Stimulated activated naive B cell treated with anti-CD40 and anti-IgM and Interleukin-4, amounts not matched to agents 10 μg/mL and 1 μg/mL and 100 μg/mL, for 72 hours (primary cell): ENCODE measurements at regions not wholly inside any gene's neighbourhood (a gene's known extent, or its start where the extent isn't known, plus 50 kb on each side); places are given as distances from the start of the nearest gene placed in this dataset.
"Not testable (repeated sequence)": the region's sequence is repeated elsewhere in the genome, so short reads cannot be mapped to it uniquely, and the experiment has no call there.

Experiments used
- ATAC-seq, 2 donors: fragments of 150-1000 bp; cut with Tn5 transposase; replicated peaks; 2 replicates each; pipeline ENCODE4 v1.10.0; 2021; ENCODE audit warnings: moderate library complexity in 1 of 2
- DNase-seq: peaks from one replicate; pipeline ENCODE4 v3.0.0; 2021
- H3K27ac Mint-ChIP-seq: one replicate; pipeline ENCODE4 v1.8.0; 2022; ENCODE audit warnings: mild to moderate bottlenecking, mixed read lengths
- H3K27me3 Mint-ChIP-seq, 2 donors: one replicate each; pipeline ENCODE4 v1.8.0; 2022; ENCODE audit warnings: mixed read lengths in 2 of 2
- H3K36me3 Mint-ChIP-seq, 2 donors: one replicate each; pipeline ENCODE4 v1.8.0; 2022; ENCODE audit warnings: mixed read lengths in 2 of 2, mild to moderate bottlenecking in 1 of 2
- H3K4me1 Mint-ChIP-seq, 2 donors: one replicate each; pipeline ENCODE4 v1.8.0; 2022; ENCODE audit warnings: mixed read lengths in 2 of 2, mild to moderate bottlenecking in 1 of 2
- H3K4me3 Mint-ChIP-seq, 2 donors: one replicate each; pipeline ENCODE4 v1.8.0; 2022; ENCODE audit warnings: mild to moderate bottlenecking in 2 of 2, mixed read lengths in 2 of 2, moderate library complexity in 1 of 2
- H3K9me3 Mint-ChIP-seq, 2 donors: one replicate each; pipeline ENCODE4 v1.8.0; 2022; ENCODE audit warnings: mixed read lengths in 2 of 2, mild to moderate bottlenecking in 1 of 2

- Mint-ChIP-seq H3K27ac (no peak overlapping the region), H3K9me3 (no peaks in the 10 kb centered on the region), H3K4me1 (no peaks in the 10 kb centered on the region), H3K36me3 (no peaks in the 10 kb centered on the region), H3K4me3 (no peak overlapping the region), H3K27me3 (peaks cover 60 to 62% of the 10 kb centered on the region in 2 donors)
- no peak for ATAC-seq
- no peak for DNase-seq
These were observed 50.2 kb upstream of the SLC35C1 start for GRCh38 chr11:45754741-45755140.

DNA sequence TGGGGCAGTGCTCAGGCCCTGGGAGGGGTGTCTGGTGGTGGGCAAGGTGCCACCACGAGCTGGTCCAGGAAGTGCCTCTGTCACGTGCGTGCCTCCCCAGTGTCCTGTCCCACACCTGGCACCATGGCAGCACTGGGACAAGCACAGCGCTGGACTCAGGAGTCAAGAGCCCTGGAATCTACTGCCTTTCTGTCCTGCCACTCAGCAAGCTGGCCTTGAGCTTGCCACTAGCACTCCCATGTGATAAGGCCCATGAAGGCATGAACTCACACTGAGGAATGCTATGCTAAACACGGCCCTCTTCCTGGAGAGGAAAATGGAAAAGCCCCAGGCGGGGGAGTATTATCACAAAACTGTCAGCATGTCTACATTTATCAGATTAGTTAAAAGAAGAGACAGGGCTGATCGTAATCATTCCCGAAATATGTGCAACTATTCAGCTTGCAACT is 50.7 kb upstream of the SLC35C1 start:
- no peak for DNase-seq
- H3K4me3 Mint-ChIP-seq: no peak overlapping the region
- no peaks in the 10 kb centered on the region for H3K36me3 Mint-ChIP-seq
- H3K27ac Mint-ChIP-seq: no peak overlapping the region
- H3K4me1 Mint-ChIP-seq: no peaks in the 10 kb centered on the region
- no peak for ATAC-seq
- H3K9me3 Mint-ChIP-seq: no peaks in the 10 kb centered on the region
- peaks cover 65% of the 10 kb centered on the region in 2 donors for H3K27me3 Mint-ChIP-seq

- H3K4me1 Mint-ChIP-seq: no peaks in the 10 kb centered on the region
- H3K27ac Mint-ChIP-seq: no peak overlapping the region
- peaks cover 61 to 65% of the 10 kb centered on the region in 2 donors for H3K27me3 Mint-ChIP-seq
- no peaks in the 10 kb centered on the region for H3K36me3 Mint-ChIP-seq
- H3K9me3 Mint-ChIP-seq: no peaks in the 10 kb centered on the region
- no peak for ATAC-seq
- no peak overlapping the region for H3K4me3 Mint-ChIP-seq
- DNase-seq: no peak
These were observed 52.8 kb upstream of the SLC35C1 start for GRCh38 chr11:45752106-45752505.

- Mint-ChIP-seq H3K36me3 (no peaks in the 10 kb centered on the region), H3K4me3 (no peak overlapping the region), H3K27me3 (peaks cover 56 to 58% of the 10 kb centered on the region in 2 donors), H3K9me3 (no peaks in the 10 kb centered on the region), H3K27ac (no peak overlapping the region), H3K4me1 (no peaks in the 10 kb centered on the region)
- no peak for DNase-seq
- ATAC-seq: no peak
These were observed 53.5 kb upstream of the SLC35C1 start for GRCh38 chr11:45751430-45751829.

GRCh38 chr11:45750439-45750838 is 54.5 kb upstream of the SLC35C1 start:
- Mint-ChIP-seq H3K4me3 (no peak overlapping the region), H3K4me1 (no peaks in the 10 kb centered on the region), H3K36me3 (no peaks in the 10 kb centered on the region), H3K27me3 (peaks cover 49 to 50% of the 10 kb centered on the region in 2 donors), H3K27ac (no peak overlapping the region), H3K9me3 (no peaks in the 10 kb centered on the region)
- DNase-seq (no peak), ATAC-seq (no peak)

- no peak for DNase-seq
- Mint-ChIP-seq H3K9me3 (no peaks in the 10 kb centered on the region), H3K4me3 (no peak overlapping the region), H3K4me1 (no peaks in the 10 kb centered on the region), H3K27ac (no peak overlapping the region), H3K27me3 (peaks cover 51 to 59% of the 10 kb centered on the region in 2 donors), H3K36me3 (no peaks in the 10 kb centered on the region)
- ATAC-seq: no peak
These were observed 56.1 kb upstream of the SLC35C1 start for GRCh38 chr11:45748801-45749200.

GRCh38 chr11:45745065-45745811 is 59.7 kb upstream of the SLC35C1 start:
- no peak overlapping the region for H3K4me3 Mint-ChIP-seq
- no peak overlapping the region for H3K27ac Mint-ChIP-seq
- H3K27me3 Mint-ChIP-seq: peaks cover 42 to 68% of the 10 kb centered on the region in 2 donors

DNA sequence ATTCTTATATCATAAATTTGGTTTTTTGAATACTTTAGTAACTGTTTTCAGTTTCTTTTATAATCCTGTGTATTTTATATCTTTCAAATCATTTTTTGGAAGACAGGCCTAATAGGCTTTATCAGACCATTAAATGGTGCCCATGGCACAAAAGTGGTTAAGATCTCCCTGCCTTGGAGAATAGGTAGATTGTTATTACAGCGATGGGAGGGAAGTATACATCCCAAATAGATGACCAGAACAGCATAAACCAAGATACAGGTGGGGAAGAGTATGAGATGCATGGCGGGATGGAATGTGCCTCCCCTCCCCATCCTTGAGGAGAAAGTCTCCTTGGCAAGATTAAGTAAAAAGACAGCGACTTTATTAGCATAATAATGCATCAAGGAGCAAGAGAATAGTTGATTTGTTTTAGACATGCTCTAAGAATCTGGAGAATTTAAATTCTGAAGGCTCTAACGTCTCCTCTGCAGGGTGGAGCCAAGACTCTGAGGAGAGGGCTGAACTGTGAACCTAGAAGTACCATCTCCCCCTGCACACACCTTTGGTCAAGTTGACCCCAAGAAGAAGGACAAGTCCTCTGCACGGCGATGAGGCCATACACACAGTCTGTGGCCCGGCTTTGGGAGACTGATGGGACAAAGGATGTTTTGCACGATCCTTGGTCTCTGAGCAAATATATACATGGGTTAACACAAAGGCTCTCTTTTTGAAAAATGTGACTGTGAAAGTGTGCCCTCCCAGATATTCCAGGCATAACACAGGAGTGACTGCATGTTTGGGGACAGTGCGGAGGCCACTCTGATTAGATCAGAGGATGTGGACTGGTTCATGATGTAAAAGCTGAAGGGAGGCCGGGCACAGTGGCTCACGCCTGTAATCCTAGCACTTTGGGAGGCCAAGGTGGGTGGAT is 61.1 kb upstream of the SLC35C1 start:
- Mint-ChIP-seq H3K4me1 (no peaks in the 10 kb centered on the region), H3K27ac (no peak overlapping the region), H3K4me3 (no peak overlapping the region), H3K9me3 (no peaks in the 10 kb centered on the region), H3K27me3 (peaks cover 28 to 55% of the 10 kb centered on the region in 2 donors), H3K36me3 (no peaks in the 10 kb centered on the region)
- ATAC-seq (no peak), DNase-seq (no peak)

More at GRCh38 chr11:45745065-45745811, 59.7 kb upstream of the SLC35C1 start:
- Mint-ChIP-seq H3K36me3 (no peaks in the 10 kb centered on the region), H3K4me1 (no peaks in the 10 kb centered on the region), H3K9me3 (no peaks in the 10 kb centered on the region)
- ATAC-seq (no peak), DNase-seq (no peak)

DNA sequence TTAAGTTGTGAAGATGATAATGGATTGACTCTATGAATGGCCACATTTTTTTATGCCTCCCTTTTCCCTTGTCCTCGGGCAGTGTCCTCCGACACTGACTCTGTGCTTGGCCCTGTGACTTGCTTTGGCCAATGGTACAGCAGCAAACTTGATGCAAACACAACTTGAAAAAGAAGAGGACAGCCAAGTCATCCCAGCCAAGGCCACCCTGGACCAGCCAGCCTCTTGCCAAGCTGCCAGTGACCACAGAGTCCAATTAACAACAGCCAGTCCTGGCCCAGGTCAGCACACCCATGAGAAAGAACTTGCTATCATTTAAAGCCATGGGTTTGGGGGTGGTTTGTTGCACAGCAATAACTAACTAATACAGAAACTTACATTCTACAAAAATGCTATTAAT is 63.4 kb upstream of the SLC35C1 start:
- H3K27me3 Mint-ChIP-seq: peaks cover 29 to 51% of the 10 kb centered on the region in 2 donors
- H3K4me3 Mint-ChIP-seq: no peak overlapping the region
- ATAC-seq: no peak
- peaks cover 0 to 2% of the 10 kb centered on the region in 2 donors for H3K9me3 Mint-ChIP-seq
- no peaks in the 10 kb centered on the region for H3K36me3 Mint-ChIP-seq
- no peak for DNase-seq
- H3K27ac Mint-ChIP-seq: no peak overlapping the region
- no peaks in the 10 kb centered on the region for H3K4me1 Mint-ChIP-seq

GRCh38 chr11:45741032-45741431 is 63.9 kb upstream of the SLC35C1 start:
- Mint-ChIP-seq H3K27ac (no peak overlapping the region), H3K9me3 (peaks cover 3 to 4% of the 10 kb centered on the region in 2 donors), H3K27me3 (peaks cover 34 to 55% of the 10 kb centered on the region in 2 donors), H3K4me3 (no peak overlapping the region), H3K4me1 (no peaks in the 10 kb centered on the region), H3K36me3 (no peaks in the 10 kb centered on the region)
- no peak for DNase-seq
- no peak for ATAC-seq

- Mint-ChIP-seq H3K27me3 (peaks cover 34 to 54% of the 10 kb centered on the region in 2 donors), H3K9me3 (peaks cover 3 to 5% of the 10 kb centered on the region in 2 donors), H3K36me3 (no peaks in the 10 kb centered on the region), H3K4me1 (no peaks in the 10 kb centered on the region), H3K4me3 (no peak overlapping the region), H3K27ac (no peak overlapping the region)
- ATAC-seq: no peak
- DNase-seq: no peak
These were observed 65.1 kb upstream of the SLC35C1 start for GRCh38 chr11:45739866-45740265.

- not testable (repeated sequence) for H3K27ac Mint-ChIP-seq, DNase-seq, H3K4me1 Mint-ChIP-seq, H3K36me3 Mint-ChIP-seq, H3K9me3 Mint-ChIP-seq, ATAC-seq, H3K4me3 Mint-ChIP-seq
- H3K27me3 Mint-ChIP-seq: peaks cover 35 to 51% of the 10 kb centered on the region in 2 donors
These were observed 65.9 kb upstream of the SLC35C1 start for GRCh38 chr11:45739071-45739470.

GRCh38 chr11:45738194-45738593 is 66.8 kb upstream of the SLC35C1 start:
- not testable (repeated sequence) for H3K4me1 Mint-ChIP-seq, ATAC-seq, H3K36me3 Mint-ChIP-seq, H3K9me3 Mint-ChIP-seq, H3K4me3 Mint-ChIP-seq, H3K27ac Mint-ChIP-seq, DNase-seq
- peaks cover 37 to 50% of the 10 kb centered on the region in 2 donors for H3K27me3 Mint-ChIP-seq

DNA sequence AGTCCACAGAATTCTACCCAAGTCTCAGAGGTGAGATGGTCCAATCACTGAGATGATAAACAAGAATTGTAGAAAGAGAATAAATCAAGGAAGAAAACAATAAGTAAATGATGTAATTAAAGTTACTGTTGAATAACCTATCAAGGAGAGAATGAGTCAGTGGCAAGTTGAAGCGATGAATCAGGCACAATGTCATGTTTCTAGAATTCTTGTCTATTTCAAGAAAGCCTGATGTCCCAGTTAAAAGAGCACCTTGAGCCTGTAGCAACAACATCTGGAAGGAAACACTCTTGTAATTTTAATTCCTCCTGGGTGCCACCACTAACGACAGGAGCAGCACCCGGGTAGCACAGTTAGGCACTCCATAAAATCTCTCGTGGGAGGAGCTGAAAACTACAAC is 67.9 kb upstream of the SLC35C1 start:
- no peak overlapping the region for H3K4me3 Mint-ChIP-seq
- no peaks in the 10 kb centered on the region for H3K36me3 Mint-ChIP-seq
- peaks cover 33 to 38% of the 10 kb centered on the region in 2 donors for H3K27me3 Mint-ChIP-seq
- H3K4me1 Mint-ChIP-seq: no peaks in the 10 kb centered on the region
- peaks cover 5% of the 10 kb centered on the region in 2 donors for H3K9me3 Mint-ChIP-seq
- no peak for ATAC-seq
- H3K27ac Mint-ChIP-seq: no peak overlapping the region
- no peak for DNase-seq
